Chondrocyte (in vitro differentiated cells): ENCODE measurements at regions not wholly inside any gene's neighbourhood (a gene's known extent, or its start where the extent isn't known, plus 50 kb on each side); places are given as distances from the start of the nearest gene placed in this dataset.

Experiments
- DNase-seq: peaks from one replicate; pipeline ENCODE4 v3.0.0; 2021; ENCODE audit warnings: mixed read lengths, low spot score
- H3K27ac Mint-ChIP-seq: one replicate; pipeline ENCODE4 v1.8.0; 2021; ENCODE audit warnings: mild to moderate bottlenecking, moderate library complexity, mixed read lengths; ENCODE audit not compliant: unreplicated experiment
- H3K27me3 Mint-ChIP-seq: 2 replicates; pipeline ENCODE4 v1.8.0; 2021; ENCODE audit warnings: low read depth, mixed read lengths
- H3K36me3 Mint-ChIP-seq: 2 replicates; pipeline ENCODE4 v1.8.0; 2021; ENCODE audit warnings: low read depth, mixed read lengths
- H3K4me1 Mint-ChIP-seq: 2 replicates; pipeline ENCODE4 v1.8.0; 2021; ENCODE audit warnings: low read depth, mild to moderate bottlenecking, mixed read lengths
- H3K4me3 Mint-ChIP-seq: one replicate; pipeline ENCODE4 v1.8.0; 2021; ENCODE audit warnings: mild to moderate bottlenecking, moderate library complexity, mixed read lengths; ENCODE audit not compliant: unreplicated experiment
- H3K9me3 Mint-ChIP-seq: 2 replicates; pipeline ENCODE4 v1.8.0; 2021; ENCODE audit warnings: low read depth, mixed read lengths
- TF ChIP-seq, protein P1 (sequence below): fragments of 200-600 bp; sonication (generic); IDR thresholded peaks from 2 replicates; pipeline ENCODE4 v1.5.0; 2021; ENCODE audit warnings: antibody characterized with exemption, mild to moderate bottlenecking, moderate library complexity

GRCh38 chr3:22720596-22720995 is 482.5 kb upstream of the UBE2E2 start:
- Mint-ChIP-seq H3K27me3 (peaks cover 1% of the 10 kb centered on the region), H3K4me1 (no peaks in the 10 kb centered on the region), H3K4me3 (no peak overlapping the region), H3K9me3 (peaks cover 15% of the 10 kb centered on the region), H3K36me3 (no peaks in the 10 kb centered on the region), H3K27ac (no peak overlapping the region)
- DNase-seq, result no peak
- TF ChIP-seq, protein P1, sequence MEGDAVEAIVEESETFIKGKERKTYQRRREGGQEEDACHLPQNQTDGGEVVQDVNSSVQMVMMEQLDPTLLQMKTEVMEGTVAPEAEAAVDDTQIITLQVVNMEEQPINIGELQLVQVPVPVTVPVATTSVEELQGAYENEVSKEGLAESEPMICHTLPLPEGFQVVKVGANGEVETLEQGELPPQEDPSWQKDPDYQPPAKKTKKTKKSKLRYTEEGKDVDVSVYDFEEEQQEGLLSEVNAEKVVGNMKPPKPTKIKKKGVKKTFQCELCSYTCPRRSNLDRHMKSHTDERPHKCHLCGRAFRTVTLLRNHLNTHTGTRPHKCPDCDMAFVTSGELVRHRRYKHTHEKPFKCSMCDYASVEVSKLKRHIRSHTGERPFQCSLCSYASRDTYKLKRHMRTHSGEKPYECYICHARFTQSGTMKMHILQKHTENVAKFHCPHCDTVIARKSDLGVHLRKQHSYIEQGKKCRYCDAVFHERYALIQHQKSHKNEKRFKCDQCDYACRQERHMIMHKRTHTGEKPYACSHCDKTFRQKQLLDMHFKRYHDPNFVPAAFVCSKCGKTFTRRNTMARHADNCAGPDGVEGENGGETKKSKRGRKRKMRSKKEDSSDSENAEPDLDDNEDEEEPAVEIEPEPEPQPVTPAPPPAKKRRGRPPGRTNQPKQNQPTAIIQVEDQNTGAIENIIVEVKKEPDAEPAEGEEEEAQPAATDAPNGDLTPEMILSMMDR, result no peak

GRCh38 chr3:22724420-22724819 is 478.7 kb upstream of the UBE2E2 start:
- no peak overlapping the region for H3K27ac Mint-ChIP-seq
- TF ChIP-seq, protein P1, result no peak
- H3K36me3 Mint-ChIP-seq, result no peaks in the 10 kb centered on the region
- H3K4me3 Mint-ChIP-seq, result no peak overlapping the region
- H3K27me3 Mint-ChIP-seq, result peaks cover 6% of the 10 kb centered on the region
- DNase-seq, result no peak
- H3K4me1 Mint-ChIP-seq, result no peaks in the 10 kb centered on the region
- peaks cover 2% of the 10 kb centered on the region for H3K9me3 Mint-ChIP-seq

GRCh38 chr3:22728406-22728805 is 474.7 kb upstream of the UBE2E2 start:
- DNase-seq, result no peak
- Mint-ChIP-seq H3K27ac (no peak overlapping the region), H3K4me1 (no peaks in the 10 kb centered on the region), H3K27me3 (peaks cover 8% of the 10 kb centered on the region), H3K36me3 (no peaks in the 10 kb centered on the region), H3K4me3 (no peak overlapping the region), H3K9me3 (no peaks in the 10 kb centered on the region)
- TF ChIP-seq, protein P1, result no peak

DNA sequence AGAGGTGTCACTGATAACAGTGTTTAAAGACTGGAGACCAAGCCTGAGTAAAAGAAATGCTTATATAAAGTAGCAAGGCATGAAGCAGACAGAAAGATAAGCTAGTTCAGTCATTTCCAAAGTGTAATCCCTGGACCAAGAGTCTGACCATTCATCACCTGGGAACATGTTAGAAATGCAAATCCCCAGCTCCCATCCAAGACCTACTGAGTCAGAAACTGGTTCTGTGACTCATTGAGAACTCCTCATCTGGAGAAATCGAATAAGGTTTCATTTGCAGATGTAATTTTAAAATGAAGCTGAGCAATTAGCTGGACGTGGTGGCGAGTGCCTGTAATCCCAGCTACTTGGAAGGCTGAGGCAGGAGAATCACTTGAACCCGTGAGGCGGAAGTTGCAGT is 473.9 kb upstream of the UBE2E2 start:
- no peaks in the 10 kb centered on the region for H3K9me3 Mint-ChIP-seq
- H3K4me3 Mint-ChIP-seq, result no peak overlapping the region
- H3K27me3 Mint-ChIP-seq, result peaks cover 9% of the 10 kb centered on the region
- H3K27ac Mint-ChIP-seq, result no peak overlapping the region
- H3K36me3 Mint-ChIP-seq, result no peaks in the 10 kb centered on the region
- no peaks in the 10 kb centered on the region for H3K4me1 Mint-ChIP-seq
- no peak for DNase-seq
- TF ChIP-seq, protein P1, result no peak

DNA sequence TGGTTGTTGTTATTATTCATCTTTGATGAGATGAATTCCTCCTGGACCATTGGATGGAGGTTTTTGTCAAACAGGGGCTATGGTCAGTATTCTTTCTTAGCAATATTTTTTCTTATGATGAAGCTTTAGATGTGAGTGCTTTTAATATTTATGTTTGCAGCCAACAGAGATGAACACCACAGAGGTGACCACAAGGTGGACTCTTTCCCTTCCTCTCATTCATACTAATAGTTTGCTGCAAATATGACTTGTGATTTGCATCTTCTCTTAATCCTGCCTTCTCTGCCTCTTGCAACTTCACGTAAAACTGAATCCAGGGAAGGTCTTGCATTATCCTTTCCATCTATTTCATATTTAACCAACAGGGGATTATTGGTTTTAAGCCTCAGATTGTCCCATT is 473.1 kb upstream of the UBE2E2 start:
- TF ChIP-seq, protein P1, result peak; percentile 78
- DNase-seq, result no peak
- Mint-ChIP-seq H3K4me3 (no peak overlapping the region), H3K27me3 (peaks cover 11% of the 10 kb centered on the region), H3K27ac (no peak overlapping the region), H3K36me3 (no peaks in the 10 kb centered on the region), H3K9me3 (no peaks in the 10 kb centered on the region), H3K4me1 (no peaks in the 10 kb centered on the region)
